Right ventricle myocardium superior (tissue), 1 donor: ENCODE measurements at regions not wholly inside any gene's neighbourhood (a gene's known extent, or its start where the extent isn't known, plus 50 kb on each side); places are given as distances from the start of the nearest gene placed in this dataset.

Experiments used
- ATAC-seq: fragments of 200-7000 bp; cut with Tn5 transposase; one replicate; pipeline ENCODE4 v1.9.1; 2020; ENCODE audit warnings: mild to moderate bottlenecking; ENCODE audit not compliant: poor library complexity
- DNase-seq: peaks from one replicate; pipeline ENCODE4 v3.0.0-alpha.2; 2020
- intact Hi-C: fragments of 100-400 bp; cut with DNase I; formaldehyde crosslinking; loops from one replicate; pipeline ENCODE4 v1.11.2; 2022
- donor health status: DM: no; HTN: yes; CAD: no; lungs with severe emphysema.

GRCh38 chr14:89618811-89619551 is 201.9 kb upstream of the FOXN3 start:
- peak; percentile 95 for ATAC-seq

GRCh38 chr14:89618330-89618708 is 201.3 kb upstream of the FOXN3 start:
- peak; percentile 53 for ATAC-seq
- intact Hi-C loops, result loop anchor here (5.0 kb wide), 1 partner anchor 196 kb away; no protein-coding TSS in a partner anchor
- no peak for DNase-seq

More at GRCh38 chr14:89618811-89619551, 201.9 kb upstream of the FOXN3 start:
- intact Hi-C loops, result loop anchor here (5.0 kb wide), 1 partner anchor 197 kb away; no protein-coding TSS in a partner anchor
- DNase-seq, result peak; percentile 87

GRCh38 chr14:89617481-89618329 is 200.7 kb upstream of the FOXN3 start:
- DNase-seq (no peak), ATAC-seq (peak; percentile 70)
- intact Hi-C loops, result loop anchor here (5.0 kb wide), 1 partner anchor 195 kb away; no protein-coding TSS in a partner anchor

- intact Hi-C loops, result loop anchor here (5.0 kb wide), 1 partner anchor 195 kb away; no protein-coding TSS in a partner anchor
- ATAC-seq (no peak), DNase-seq (no peak)
Observed at GRCh38 chr14:89616852-89617341, 199.9 kb upstream of the FOXN3 start.

- intact Hi-C loops, result loop anchor here (5.0 kb wide), 1 partner anchor 194 kb away; no protein-coding TSS in a partner anchor
- no peak for DNase-seq
Observed at GRCh38 chr14:89616425-89616824, 199.4 kb upstream of the FOXN3 start.

GRCh38 chr14:89615421-89615820 is 198.4 kb upstream of the FOXN3 start:
- intact Hi-C loops, result loop anchor here (5.0 kb wide), 1 partner anchor 193 kb away; no protein-coding TSS in a partner anchor
- no peak for ATAC-seq
- no peak for DNase-seq

More at GRCh38 chr14:89616425-89616824, 199.4 kb upstream of the FOXN3 start:
- ATAC-seq, result no peak

GRCh38 chr14:89614009-89614691 is 197.1 kb upstream of the FOXN3 start:
- ATAC-seq, result no peak
- intact Hi-C loops, result loop anchor here (5.0 kb wide), 1 partner anchor 577 kb away; no protein-coding TSS in a partner anchor

GRCh38 chr14:89613260-89614008 is 196.4 kb upstream of the FOXN3 start:
- intact Hi-C loops, result loop anchor here (5.0 kb wide), 1 partner anchor 576 kb away; no protein-coding TSS in a partner anchor
- no peak for ATAC-seq
- no peak for DNase-seq

More at GRCh38 chr14:89614009-89614691, 197.1 kb upstream of the FOXN3 start:
- no peak for DNase-seq

GRCh38 chr14:89609500-89610100 is 192.6 kb upstream of the FOXN3 start:
- no peak for ATAC-seq
- intact Hi-C loops, result loop anchor here (5.0 kb wide), 1 partner anchor 572 kb away; no protein-coding TSS in a partner anchor
- DNase-seq, result no peak

- intact Hi-C loops, result no loop called here
- DNase-seq (no peak), ATAC-seq (no peak)
Observed at GRCh38 chr14:89607453-89607852, 190.4 kb upstream of the FOXN3 start.

GRCh38 chr14:89603938-89604480 is 187.0 kb upstream of the FOXN3 start:
- intact Hi-C loops, result no loop called here
- DNase-seq (no peak), ATAC-seq (no peak)

GRCh38 chr14:89600950-89601826 is 184.2 kb upstream of the FOXN3 start:
- ATAC-seq (peak; percentile 49), DNase-seq (no peak)
- intact Hi-C loops, result no loop called here

- intact Hi-C loops, result no loop called here
Observed at GRCh38 chr14:89600029-89600428, 183.0 kb upstream of the FOXN3 start.

GRCh38 chr14:89598548-89599186 is 181.6 kb upstream of the FOXN3 start:
- no peak for ATAC-seq
- intact Hi-C loops, result no loop called here

More at GRCh38 chr14:89600029-89600428, 183.0 kb upstream of the FOXN3 start:
- ATAC-seq (no peak), DNase-seq (no peak)

GRCh38 chr14:89592961-89593360 is 175.9 kb upstream of the FOXN3 start:
- DNase-seq (no peak), ATAC-seq (no peak)
- intact Hi-C loops, result no loop called here

More at GRCh38 chr14:89598548-89599186, 181.6 kb upstream of the FOXN3 start:
- no peak for DNase-seq
